Fibroblast of skin of left biceps (primary cell): ENCODE measurements at regions not wholly inside any gene's neighbourhood (a gene's known extent, or its start where the extent isn't known, plus 50 kb on each side); places are given as distances from the start of the nearest gene placed in this dataset.

Experiments used
- DNase-seq, 2 experiments: peaks; one replicate each; pipeline ENCODE4 v3.0.0-alpha.2; 2013; ENCODE audit warnings: low read depth in 2 of 2

DNA sequence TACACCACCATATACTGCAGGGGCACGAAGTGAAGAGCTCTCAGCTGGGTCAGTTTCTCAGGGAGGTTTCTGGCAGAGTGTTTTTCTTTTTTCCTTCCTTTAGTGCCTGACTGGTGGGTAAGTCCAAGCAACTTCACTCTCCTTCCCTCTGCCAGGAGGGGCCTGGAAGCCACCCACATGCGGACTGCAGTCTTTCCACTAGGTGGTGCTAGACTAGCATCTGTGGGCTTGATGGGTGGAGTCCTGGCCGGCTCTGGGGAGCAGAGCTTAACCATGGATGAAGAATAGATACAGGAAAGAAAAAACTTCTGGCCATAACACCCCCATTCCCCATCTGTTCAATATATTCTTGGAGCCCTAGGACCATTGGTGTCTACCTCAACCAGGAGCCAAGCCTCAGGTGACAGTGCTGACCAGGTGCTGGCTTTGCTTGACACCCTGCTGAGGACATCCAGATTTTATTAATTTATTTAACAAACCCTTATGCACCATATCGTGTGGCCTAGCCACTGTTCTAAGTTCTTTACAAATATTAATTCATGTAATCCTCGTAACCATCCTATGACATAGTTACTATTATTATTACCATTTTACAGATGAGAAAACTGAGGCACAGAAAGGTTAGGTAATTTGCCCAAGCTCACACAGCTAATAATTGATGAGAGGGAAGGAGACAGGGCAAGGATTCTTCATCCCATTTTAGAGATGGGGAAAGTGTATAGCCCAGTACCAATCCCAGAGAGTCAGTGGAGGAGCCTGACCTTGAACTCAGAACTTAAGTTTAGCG is 126.7 kb upstream of the CSF3R start:
- no peak for DNase-seq

DNA sequence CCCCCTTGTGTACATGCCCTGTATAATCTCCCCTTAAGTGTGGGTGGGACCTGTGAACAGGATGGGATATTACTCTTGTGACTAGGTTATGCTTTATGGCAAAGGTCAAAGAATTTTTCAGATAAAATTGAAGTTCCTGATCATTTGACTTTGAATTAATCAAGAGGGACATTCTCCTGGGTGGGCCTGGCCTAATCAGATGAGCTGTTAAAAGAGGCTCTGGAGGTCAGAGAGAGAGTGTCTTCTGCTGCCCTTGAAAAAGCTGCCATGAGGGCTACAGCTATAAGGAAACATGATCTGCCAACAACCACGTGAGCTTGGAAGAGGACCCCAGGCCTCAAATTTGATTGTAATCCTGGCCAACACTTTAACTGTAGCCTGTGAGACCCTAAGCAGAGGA is 125.6 kb upstream of the CSF3R start:
- no peak for DNase-seq

DNA sequence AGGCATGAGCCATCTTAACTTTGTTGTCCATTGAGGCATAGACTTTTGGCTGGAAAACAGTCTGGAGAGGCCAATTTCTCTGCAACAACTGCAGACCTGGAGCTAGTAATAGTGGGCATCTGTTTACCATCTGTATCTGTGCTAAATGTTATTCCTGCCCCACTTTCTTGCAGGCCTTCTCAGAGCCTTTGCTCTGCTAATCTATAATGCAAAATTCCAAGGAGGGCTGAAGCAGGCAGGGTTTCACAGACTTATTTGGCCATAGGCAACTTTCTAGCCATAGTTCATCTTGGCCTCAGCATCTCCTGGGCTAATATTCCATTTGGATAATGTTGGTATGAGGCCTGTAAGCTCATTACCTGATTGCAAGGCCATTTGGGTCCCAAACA is 124.5 kb upstream of the CSF3R start:
- DNase-seq: no peak

DNA sequence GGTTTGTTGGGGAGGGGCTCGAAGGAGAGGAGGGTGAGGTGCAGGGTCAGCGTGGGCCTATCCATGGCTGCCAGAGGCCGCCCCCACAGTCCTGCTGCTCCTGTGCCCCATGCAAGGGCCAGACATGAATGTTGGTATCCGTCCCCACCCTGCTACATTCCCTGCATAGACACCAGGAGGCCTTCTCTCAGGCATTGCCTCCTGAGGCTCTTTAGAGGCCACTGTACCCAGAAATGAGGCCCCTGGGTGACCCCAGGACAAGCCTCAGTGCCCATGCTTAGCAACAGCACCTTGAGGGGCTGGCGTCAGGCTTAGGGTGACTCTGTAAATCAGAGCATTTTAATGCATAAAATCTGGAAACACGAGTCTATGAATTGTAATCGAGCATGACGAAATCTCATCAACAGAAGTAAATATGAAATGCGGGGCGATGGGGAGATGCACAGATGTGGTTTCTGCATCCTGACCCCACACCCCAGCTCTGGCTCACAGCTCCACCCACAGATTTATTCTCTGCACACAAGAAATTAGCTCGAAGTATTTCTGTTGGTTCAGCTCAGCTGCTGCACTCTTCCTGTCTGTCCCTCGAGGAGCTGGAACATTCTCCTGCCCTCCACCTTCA is 124.0 kb upstream of the CSF3R start:
- no peak for DNase-seq

DNA sequence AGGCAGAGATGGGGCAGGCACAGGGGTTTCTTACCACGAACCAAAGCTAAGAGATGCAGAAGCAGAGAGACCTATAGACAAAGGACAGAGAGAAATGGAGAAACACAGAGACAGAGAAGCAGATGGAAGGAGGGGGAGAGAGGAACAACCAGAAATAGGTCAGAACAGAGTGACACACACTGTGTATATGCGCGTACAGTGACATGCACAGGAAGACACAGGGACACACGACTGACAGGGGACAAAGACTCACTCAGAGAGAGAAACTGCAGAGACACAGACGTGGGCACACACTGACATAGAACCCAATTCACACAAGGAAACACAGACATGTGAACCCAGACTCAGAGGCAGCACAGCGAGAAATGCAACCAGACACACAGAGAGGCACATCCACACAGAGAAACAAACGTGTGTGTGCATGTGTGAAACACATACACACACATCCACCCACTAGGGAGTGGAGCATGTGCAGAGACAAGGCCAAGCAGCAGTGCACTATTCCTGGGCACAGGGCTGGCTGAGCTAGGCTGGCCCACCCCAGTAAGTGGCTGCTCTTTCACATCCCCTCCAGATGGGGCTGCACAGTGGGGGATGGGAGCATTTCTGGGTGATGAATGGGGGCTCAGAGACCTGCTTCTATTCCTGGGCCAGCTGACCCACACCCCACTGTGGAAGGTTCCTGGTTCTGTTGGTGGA is 123.4 kb upstream of the CSF3R start:
- DNase-seq: no peak

DNA sequence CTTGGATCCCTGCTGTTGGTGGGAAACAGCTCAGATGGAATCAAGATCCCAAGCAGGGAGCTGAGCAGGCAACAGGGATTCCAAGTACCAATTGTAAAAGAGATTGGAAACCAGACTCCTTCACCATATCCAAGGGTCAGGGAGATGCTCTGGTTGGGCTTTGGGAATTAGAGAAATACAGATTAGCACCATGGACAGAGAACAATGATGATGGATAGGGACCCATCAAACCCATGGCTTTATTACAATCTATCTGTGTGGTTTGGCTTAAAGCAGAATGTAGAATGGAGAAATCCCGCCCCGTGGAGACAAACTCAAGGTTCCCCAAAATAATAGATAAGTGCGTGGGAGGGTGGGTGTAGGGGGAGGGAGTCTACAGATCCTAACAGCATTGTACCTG is 120.7 kb upstream of the CSF3R start:
- DNase-seq: no peak

DNA sequence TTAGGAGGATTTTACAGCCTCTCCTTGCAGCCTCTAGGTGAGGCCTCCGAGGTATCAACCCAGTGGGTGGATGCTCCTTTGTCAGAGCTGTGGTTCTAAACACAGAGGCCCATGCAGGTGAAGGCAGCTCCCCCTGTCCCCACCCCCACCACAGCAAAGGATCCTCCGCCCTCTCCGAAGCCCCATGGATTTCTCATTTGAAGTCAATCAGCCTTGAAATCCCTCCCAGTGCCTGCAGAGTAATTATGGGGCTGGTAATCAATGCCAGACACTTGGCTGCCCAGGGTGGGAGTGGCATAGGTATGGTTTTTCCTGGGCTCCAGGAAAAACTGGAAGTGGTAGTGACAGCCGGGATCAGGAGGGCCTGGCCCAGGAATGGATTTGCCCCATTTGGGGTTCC is 119.5 kb upstream of the CSF3R start:
- no peak for DNase-seq

DNA sequence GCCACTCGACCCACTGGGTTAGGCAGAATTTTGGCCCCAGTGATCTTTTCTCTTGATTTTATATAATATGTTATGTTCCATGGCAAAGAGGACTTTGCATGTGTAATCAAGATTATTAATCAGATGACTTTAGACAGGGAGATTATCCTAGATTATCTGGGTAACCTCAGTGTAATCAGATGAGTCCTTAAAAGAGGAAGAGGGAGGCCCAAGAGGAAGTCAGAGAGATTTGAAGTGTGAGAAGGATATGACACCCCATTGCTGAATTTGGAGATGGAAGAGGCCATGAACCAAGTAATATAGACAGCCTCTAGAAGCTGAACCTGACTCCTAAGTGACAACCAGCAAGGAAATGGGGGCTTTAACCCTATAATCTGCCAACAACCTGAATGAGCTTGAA is 117.1 kb upstream of the CSF3R start:
- DNase-seq: no peak

DNA sequence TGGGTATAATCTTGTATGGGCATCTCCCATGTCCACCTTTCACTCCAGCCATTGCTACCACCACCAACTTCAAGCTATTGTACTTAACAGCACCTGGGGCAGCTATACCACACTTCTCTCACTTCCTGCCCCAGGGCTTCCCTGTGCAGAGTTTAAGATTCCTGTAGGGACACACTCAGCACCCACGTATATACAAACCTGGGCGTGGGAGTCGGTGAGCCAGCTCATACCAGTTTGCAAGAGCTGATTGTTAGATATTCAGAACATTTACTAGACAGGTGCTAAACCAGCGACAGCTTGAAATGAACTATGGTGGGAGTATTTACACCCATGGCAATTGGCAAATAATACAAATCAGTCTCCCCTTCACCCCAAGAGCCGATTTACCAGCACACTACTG is 114.8 kb upstream of the CSF3R start:
- DNase-seq: no peak

DNA sequence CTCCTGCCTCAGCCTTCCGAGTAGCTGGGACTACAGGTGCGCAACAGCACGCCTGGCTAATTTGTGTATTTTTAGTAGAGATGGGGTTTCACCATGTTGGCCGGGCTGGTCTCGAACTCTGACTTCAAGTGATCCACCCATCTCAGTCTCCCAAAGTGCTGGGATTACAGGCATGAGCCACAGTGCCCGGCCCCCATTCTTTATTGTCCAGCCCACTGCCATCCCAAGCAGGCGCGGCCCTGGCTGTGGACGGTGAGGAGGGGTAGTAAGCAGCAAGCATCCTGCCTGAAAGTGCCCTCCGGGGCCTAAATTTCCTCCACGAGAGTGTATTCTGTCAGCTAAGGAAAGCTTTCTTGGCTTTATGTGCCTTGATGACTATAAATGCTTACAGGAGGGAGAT is 113.2 kb upstream of the CSF3R start:
- DNase-seq: no peak

DNA sequence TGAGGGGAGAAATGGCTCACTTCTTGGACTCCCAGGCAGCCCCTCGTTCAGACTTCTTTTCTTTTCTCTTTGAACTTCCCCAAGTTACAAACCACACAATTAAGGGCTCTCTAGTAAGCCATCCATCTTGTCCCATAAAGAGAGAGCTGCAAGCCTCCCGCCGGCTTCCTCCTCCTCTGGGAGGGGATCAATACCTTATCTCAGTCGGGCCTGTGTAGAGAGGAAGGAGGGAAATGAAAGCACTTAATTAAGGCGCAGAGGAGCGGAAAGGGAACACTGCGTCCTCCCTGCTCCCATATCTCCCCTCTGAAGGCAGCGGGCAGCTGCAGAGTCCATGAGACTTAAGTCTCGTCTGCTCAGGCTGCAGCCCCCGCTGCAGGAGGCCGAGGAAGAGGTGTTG is 112.6 kb upstream of the CSF3R start:
- DNase-seq: no peak

DNA sequence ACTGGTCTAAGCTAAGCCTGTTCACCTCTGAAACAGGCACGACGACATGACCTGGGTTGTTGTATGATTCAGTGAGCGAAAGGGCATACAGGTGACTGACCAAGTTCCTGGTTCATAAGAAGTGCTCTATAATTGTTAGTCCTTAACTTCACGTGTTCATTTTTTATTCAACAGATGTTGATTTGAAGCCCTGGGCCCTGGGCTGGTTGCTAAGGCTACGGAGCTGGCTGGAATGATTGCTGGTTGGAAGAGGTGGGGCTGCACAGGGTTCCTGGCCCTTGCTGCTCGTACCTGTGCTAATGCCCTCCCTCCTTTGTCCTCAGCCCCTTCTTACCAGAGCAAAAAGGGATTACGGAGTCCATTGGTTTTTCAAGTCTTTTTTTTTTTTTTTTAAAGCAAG is 111.3 kb upstream of the CSF3R start:
- no peak for DNase-seq

DNA sequence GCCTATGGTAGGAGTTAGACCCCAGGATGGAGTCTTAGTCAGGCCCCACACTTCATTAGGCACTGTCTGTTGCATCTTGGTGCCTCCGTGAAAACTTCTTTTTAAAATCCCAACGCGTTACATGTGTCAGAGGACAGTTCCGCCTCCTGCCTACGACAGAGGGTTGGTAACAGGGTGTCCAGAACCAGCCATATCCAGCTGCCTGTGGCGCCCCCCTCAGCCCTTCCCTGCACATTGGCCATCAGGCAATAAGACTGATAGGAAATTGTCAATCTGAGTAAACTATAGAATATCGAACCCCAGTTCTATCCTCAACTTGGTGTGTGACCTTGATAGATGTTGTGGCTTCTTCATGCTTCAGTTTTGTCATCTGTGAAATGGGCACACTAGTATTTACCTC is 108.6 kb upstream of the CSF3R start:
- no peak for DNase-seq

DNA sequence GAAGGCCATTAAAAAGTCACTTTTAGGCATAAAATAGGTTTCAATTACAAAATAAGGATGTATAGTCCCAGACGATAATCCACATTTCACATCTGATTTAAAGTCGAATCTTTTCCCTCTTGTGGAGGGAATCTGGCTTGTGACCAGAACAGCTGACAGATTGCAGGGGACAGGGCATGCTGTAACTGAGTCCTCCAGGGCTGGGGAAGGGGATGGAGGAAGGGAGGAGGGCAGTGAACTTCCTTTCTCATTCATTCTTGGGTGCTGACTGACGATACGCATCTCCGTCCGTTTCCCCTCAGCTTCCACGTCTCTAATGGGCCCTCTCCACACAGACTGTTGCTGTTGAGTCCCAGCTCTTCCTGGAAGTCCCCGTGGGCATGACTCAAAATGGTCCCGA is 108.1 kb upstream of the CSF3R start:
- DNase-seq: no peak

DNA sequence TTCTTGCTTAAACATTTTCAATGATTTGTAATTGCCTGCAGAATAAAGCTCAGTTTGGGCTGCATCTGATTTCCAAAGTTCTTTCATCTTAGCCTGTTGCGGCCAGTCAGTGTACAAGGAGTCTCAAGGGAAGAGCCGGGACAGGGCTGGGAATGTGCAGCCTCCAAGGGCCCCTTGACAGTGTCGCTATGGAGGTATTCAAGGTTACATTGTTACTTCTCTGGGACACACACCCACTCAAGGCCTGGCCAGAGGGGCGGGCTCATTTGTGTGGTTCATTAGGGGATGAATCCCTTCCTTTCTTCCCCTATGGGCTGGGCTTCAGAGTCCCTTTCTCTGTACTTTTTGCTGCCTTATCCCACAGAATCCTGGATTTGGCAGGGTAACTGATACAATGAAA is 107.6 kb upstream of the CSF3R start:
- DNase-seq: no peak

DNA sequence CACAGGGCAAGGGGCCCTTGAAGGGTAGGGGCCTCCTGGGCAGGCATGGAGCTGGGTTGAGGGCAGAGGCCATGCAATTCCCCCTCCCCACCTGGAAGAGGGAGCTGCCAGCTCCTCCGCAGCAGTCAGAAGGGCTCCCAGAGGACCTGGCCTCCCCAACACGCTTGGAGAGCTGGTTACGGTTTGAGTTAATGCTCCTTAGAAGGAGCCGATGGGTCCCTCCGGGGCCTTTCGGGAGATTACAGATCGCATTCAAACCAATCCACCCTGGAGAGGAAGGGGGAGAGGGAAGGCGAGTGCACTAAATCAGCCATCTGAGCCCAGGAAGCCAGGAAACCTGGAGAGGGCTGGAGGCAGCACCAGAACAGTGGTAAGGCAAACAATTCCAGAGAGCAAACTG is 106.3 kb upstream of the CSF3R start:
- no peak for DNase-seq

DNA sequence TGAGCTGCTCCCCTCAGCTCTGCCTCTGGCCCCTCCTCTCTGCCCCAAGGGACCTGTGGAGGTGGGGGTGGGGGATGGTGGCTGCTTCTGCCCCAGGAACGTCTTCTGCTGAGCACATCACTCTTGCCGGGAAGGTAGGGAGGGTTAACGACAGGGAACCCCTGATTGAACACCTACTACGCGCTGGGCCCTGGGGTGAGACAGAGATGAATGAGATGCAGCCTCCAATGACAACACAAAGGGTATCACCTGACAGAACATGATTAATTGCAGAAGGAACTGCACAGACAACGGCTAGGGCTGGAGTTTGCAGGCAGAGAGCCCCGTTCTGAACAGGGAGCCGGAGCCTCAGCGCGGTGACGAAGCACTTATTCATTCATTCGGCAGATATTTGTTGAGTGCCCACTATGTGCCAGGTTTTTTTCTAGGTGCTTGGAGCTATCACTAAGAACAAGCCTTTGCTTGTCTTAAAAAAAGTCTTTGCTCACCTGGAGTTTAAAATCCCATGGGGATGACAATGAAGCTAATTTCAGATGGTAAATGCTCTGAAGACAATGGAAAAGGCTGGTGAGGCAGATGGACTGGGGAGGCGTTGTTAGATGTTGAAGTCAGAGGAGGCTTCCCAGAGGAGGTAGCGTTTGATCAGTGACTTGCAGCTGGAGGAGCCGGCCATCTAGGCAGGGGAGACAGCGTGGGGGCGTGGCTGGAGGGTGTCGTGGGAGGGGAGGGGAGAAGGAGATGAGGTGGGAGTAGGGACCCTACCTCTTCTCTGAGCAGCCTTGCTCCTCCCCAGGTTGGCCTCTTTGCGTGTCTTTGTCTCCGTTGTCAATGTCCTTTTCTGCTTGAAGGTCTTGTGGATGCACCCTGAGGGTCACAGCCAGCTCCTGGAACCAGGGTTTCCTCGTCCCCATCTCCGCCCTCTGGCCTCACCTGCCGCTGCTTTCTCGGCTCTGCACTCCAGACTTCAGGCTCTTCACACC is 103.1 kb upstream of the CSF3R start:
- DNase-seq: no peak

DNA sequence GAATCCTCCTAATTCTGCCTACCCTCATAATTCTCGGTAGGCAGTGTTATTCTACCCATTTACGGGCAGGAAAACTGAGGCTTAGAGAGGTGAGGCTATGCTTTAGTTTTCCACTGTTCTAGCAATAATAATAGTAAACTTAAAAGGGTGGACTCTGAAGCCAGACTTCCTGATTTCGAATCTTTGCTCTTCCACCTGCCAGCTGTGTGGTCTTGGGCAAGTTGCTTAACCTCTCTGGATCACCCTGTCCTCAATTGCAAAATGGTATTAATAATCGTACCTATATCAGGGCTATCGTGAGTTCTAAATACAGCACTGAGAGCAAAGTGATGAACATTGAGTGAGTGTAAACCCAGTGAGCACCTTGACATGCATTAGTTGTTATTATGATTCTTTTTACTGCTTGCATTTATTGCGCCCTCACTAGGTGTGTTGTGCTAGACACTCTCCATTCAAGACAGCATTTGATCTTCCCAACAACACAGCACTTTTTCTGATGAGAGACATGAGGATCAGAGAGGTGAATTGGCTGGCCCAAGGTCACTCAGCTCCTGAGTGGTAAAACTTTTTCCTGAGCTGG is 102.3 kb upstream of the CSF3R start:
- no peak for DNase-seq

DNA sequence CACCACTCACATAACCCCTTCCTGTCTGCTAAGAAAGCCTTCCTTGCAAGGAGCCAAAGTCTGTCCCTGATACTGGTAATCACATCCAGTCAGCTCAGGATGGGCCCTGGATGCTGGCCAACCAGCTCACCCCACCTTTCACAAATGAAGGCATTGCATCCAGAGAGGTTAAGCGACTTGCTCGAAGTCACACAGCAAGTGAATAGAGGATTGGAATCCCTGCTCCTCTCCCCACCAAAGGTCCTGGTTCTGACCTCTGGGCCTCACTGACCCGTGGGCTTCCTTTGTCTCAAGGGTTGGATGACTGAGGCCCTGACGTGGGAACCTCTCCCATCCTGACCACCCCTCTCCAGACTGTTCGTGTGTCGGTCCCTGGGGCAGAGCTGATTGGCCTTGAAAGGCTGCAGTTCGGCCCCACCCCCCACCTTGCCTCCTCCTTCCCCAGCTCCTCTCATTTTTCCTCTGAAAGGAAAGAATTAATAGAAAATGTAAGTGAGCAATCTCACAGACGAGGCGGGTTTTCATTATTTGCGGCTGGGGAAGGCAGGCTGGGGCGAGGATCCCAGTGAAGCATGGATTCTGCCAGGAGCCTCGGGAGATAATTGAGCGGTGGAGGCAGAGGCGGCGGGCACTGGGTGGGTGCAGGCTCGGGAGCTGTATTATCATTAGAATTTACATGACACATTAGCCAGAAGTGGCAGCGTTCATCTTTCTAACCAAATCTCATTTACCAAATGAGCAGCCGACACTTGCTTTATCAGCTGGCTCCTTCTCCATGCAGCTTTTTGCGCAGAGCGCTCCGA is 101.5 kb upstream of the CSF3R start:
- DNase-seq: no peak

DNA sequence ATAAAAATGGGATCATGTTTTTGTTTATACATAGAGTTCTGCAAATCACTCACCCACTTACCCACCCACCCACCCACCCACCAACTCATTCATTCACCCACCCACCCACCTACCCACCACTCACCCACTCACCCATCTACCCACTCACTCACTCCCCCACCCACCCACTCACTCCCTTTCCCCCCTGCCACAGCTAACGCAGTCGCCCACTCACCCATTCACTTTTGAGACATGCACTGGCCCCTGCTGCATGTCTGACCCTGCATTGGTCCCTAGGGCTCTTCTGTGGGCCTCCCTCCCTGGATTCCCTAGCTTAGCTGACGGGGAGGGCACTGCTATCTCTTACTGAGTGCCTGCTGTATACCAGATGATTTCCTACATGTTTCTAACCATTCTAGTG is 100.4 kb upstream of the CSF3R start:
- DNase-seq: no peak
